GM23248 (cell line): ENCODE measurements at regions not wholly inside any gene's neighbourhood (a gene's known extent, or its start where the extent isn't known, plus 50 kb on each side); places are given as distances from the start of the nearest gene placed in this dataset.

Source experiments
- DNase-seq: peaks from one replicate; pipeline ENCODE4 v3.0.0-alpha.2; 2015
- H2AFZ ChIP-seq: fragments of 200-600 bp; sonication (generic); 2 replicates; pipeline ENCODE4 v1.6.1; 2016; ENCODE audit warnings: antibody characterized with exemption
- H3F3A ChIP-seq: fragments of 200-600 bp; sonication (generic); 2 replicates; pipeline ENCODE4 v1.6.1; 2016; ENCODE audit warnings: mild to moderate bottlenecking, antibody characterized with exemption, mixed run types; ENCODE audit not compliant: insufficient read depth
- H3K27ac ChIP-seq: fragments of 200-600 bp; sonication (generic); 2 replicates; pipeline ENCODE4 v1.5.1; 2016; ENCODE audit warnings: mild to moderate bottlenecking
- H3K27me3 ChIP-seq: fragments of 200-600 bp; sonication (generic); replicated peaks from 2 replicates; pipeline ENCODE4 v1.6.1; 2016; ENCODE audit warnings: mild to moderate bottlenecking; ENCODE audit not compliant: insufficient read depth
- H3K36me3 ChIP-seq: fragments of 200-600 bp; sonication (generic); 2 replicates; pipeline ENCODE4 v1.6.1; 2016; ENCODE audit warnings: low read depth, mild to moderate bottlenecking
- H3K4me1 ChIP-seq: fragments of 200-600 bp; sonication (generic); 2 replicates; pipeline ENCODE4 v1.6.1; 2016; ENCODE audit warnings: mild to moderate bottlenecking; ENCODE audit not compliant: insufficient read depth
- H3K4me2 ChIP-seq: fragments of 200-600 bp; sonication (generic); one replicate; pipeline ENCODE4 v1.6.1; 2016; ENCODE audit warnings: mild to moderate bottlenecking; ENCODE audit not compliant: unreplicated experiment
- H3K4me3 ChIP-seq: fragments of 200-600 bp; sonication (generic); 2 replicates; pipeline ENCODE4 v1.5.1; 2016; ENCODE audit warnings: mild to moderate bottlenecking
- H3K79me2 ChIP-seq: fragments of 200-600 bp; sonication (generic); 2 replicates; pipeline ENCODE4 v1.6.1; 2016; ENCODE audit warnings: mild to moderate bottlenecking; ENCODE audit not compliant: insufficient read depth
- H3K9ac ChIP-seq: fragments of 200-600 bp; sonication (generic); 2 replicates; pipeline ENCODE4 v1.6.1; 2016; ENCODE audit warnings: mild to moderate bottlenecking
- H3K9me2 ChIP-seq: fragments of 200-600 bp; sonication (generic); 2 replicates; pipeline ENCODE4 v1.6.1; 2016; ENCODE audit warnings: mixed run types, mild to moderate bottlenecking, moderate library complexity; ENCODE audit not compliant: insufficient read depth
- H3K9me3 ChIP-seq: fragments of 200-600 bp; sonication (generic); one replicate; pipeline ENCODE4 v1.6.1; 2017; ENCODE audit warnings: low read depth
- H4K20me1 ChIP-seq: fragments of 200-600 bp; sonication (generic); 2 replicates; pipeline ENCODE4 v1.6.0; 2016; ENCODE audit not compliant: insufficient read depth
- EZH2 ChIP-seq: fragments of 200-600 bp; sonication (generic); IDR thresholded peaks from 2 replicates; pipeline ENCODE4 v1.6.1; 2018; ENCODE audit warnings: antibody characterized with exemption, mild to moderate bottlenecking; ENCODE audit not compliant: insufficient read depth, poor library complexity, severe bottlenecking
- EZH2phosphoT487 ChIP-seq: fragments of 200-600 bp; sonication (generic); IDR thresholded peaks from 2 replicates; pipeline ENCODE4 v1.6.1; 2018; ENCODE audit warnings: antibody characterized with exemption, moderate library complexity, mild to moderate bottlenecking, low read depth; ENCODE audit not compliant: insufficient read depth
- whole genome bisulfite sequencing, 2 experiments: methylation state at CpG; one replicate each; pipeline ENCODE4 v1.1.6; 2015 to 2017; ENCODE audit warnings: low lambda C conversion rate in 2 of 2, low coverage in 1 of 2; ENCODE audit errors: missing lambda C conversion rate in 2 of 2; 5-methylcytosine and 5-hydroxymethylcytosine counted together
- in situ Hi-C: fragments of 300-500 bp; cut with MboI; formaldehyde crosslinking; loops from 2 replicates; pipeline ENCODE4 v1.15.0; 2020

DNA sequence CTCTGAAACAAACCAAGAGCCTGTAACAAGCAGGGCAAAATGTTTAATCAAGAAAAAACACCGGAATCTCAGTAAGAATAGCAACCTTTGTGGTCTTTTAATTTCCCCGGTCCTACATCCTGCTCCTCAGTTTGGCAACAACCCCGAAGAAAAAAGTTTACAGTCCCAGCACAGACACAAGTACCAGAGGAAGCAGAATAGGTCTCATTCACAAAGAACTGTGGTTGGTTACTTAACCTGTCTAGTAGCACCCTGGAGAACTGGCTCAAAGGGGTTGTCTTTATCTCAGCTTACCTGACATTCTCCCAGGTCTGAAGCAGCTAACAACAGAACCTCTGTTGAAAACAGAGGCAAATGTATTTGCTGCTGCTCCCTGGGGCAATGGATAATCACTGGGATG is 399.3 kb downstream of the AJAP1 start:
- no peak overlapping the region for H2AFZ ChIP-seq
- no peaks in the 10 kb centered on the region for H3K36me3 ChIP-seq
- H4K20me1 ChIP-seq, result no peaks in the 10 kb centered on the region
- no peaks in the 10 kb centered on the region for H3K79me2 ChIP-seq
- no peak for DNase-seq
- H3K27me3 ChIP-seq, result no peaks in the 10 kb centered on the region
- 2% methylated on average over 3 of the region's 3 CpGs for WGBS, 2 experiments
- no peaks in the 10 kb centered on the region for H3K9me2 ChIP-seq
- no peak overlapping the region for H3K4me2 ChIP-seq
- in situ Hi-C loops, result no loop called here
- no peaks in the 10 kb centered on the region for H3F3A ChIP-seq
- no peaks in the 10 kb centered on the region for H3K4me1 ChIP-seq
- peaks cover 10% of the 10 kb centered on the region for H3K9me3 ChIP-seq
- H3K4me3 ChIP-seq, result no peak overlapping the region
- no peak overlapping the region for H3K27ac ChIP-seq
- TF ChIP-seq EZH2, result no peak
- no peak for TF ChIP-seq EZH2phosphoT487
- H3K9ac ChIP-seq, result no peak overlapping the region

DNA sequence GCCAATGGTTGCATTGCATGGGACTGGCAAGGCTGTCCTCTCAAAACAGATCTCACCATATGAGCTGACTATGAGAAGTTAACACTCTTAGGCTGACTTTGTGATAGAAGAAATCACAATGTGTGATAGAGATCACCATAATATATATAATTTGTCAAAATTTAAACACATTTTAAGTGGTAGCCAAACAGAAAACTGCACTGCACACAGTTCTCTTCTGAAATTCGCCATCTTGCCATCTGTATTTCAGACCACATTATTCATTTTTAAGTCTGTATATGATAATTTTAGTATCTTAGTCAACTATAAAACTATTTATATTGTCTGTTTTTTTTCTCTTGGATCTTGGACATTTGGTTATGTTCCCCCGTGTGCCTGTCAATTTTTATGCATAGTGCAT is 374.7 kb downstream of the AJAP1 start:
- no peak overlapping the region for H3K27ac ChIP-seq
- no peaks in the 10 kb centered on the region for H3K36me3 ChIP-seq
- no peaks in the 10 kb centered on the region for H3K9me3 ChIP-seq
- no peak for TF ChIP-seq EZH2phosphoT487
- TF ChIP-seq EZH2, result no peak
- no peaks in the 10 kb centered on the region for H3K4me1 ChIP-seq
- no peaks in the 10 kb centered on the region for H4K20me1 ChIP-seq
- H2AFZ ChIP-seq, result no peak overlapping the region
- H3K27me3 ChIP-seq, result no peaks in the 10 kb centered on the region
- WGBS, 2 experiments, result 0 to 1% methylated on average over 2 of the region's 2 CpGs
- H3K9me2 ChIP-seq, result no peaks in the 10 kb centered on the region
- in situ Hi-C loops, result no loop called here
- H3K79me2 ChIP-seq, result no peaks in the 10 kb centered on the region
- no peak overlapping the region for H3K4me3 ChIP-seq
- no peak overlapping the region for H3K9ac ChIP-seq
- DNase-seq, result no peak
- H3F3A ChIP-seq, result no peaks in the 10 kb centered on the region
- H3K4me2 ChIP-seq, result no peak overlapping the region

DNA sequence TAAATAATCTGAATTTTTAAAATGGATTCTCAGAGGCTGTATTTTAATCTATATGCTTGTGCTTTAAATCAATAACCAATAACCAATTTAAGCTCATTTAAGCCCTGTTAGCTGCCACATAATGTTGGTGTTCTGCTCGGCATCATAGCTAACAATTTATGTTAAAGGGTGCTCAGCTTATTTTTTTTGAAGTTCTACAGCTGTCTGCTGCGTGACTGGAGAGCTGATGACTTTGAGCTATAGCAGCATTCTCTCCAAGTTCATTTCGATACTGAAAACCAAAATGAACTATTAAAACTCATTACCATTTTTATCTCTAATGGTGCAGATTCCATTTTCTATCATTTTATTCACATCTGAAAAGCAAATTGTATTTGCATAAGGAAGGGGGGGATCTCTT is 357.8 kb downstream of the AJAP1 start:
- Histone ChIP-seq H3F3A (no peaks in the 10 kb centered on the region), H3K27me3 (no peaks in the 10 kb centered on the region), H3K27ac (no peak overlapping the region), H3K9me3 (no peaks in the 10 kb centered on the region), H3K79me2 (no peaks in the 10 kb centered on the region), H3K4me3 (no peak overlapping the region), H3K9ac (no peak overlapping the region), H2AFZ (no peak overlapping the region), H3K4me1 (no peaks in the 10 kb centered on the region), H3K4me2 (no peak overlapping the region), H3K36me3 (no peaks in the 10 kb centered on the region), H3K9me2 (no peaks in the 10 kb centered on the region), H4K20me1 (no peaks in the 10 kb centered on the region)
- DNase-seq, result no peak
- in situ Hi-C loops, result no loop called here
- TF ChIP-seq EZH2, result no peak
- TF ChIP-seq EZH2phosphoT487, result no peak
- WGBS, 2 experiments, result 5 to 9% methylated on average over 3 of the region's 3 CpGs

DNA sequence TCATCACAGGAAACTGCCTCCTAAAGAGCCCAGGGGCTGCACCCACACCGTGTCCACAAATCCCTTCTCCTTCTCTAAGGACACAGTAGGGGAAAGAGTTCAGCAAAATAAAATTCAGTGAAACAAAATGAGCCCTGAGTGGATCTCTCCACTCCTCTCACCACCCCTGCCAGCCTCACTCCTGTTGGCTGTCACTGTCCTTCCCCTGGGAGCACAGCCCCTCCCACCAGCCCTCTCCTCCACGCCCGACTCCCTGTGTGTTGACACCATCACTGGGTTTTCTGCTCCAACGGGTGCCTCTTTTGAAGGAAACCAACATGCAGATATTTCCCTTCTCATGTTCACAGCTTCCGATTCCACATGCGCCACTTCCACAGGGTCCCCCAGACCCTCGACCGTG is 356.2 kb downstream of the AJAP1 start:
- Histone ChIP-seq H3K79me2 (no peaks in the 10 kb centered on the region), H4K20me1 (no peaks in the 10 kb centered on the region), H3K9ac (no peak overlapping the region), H3K9me3 (no peaks in the 10 kb centered on the region), H3K4me1 (no peaks in the 10 kb centered on the region), H2AFZ (no peak overlapping the region), H3F3A (no peaks in the 10 kb centered on the region), H3K36me3 (no peaks in the 10 kb centered on the region), H3K4me2 (no peak overlapping the region), H3K27ac (no peak overlapping the region), H3K4me3 (no peak overlapping the region), H3K9me2 (no peaks in the 10 kb centered on the region), H3K27me3 (no peaks in the 10 kb centered on the region)
- no peak for DNase-seq
- TF ChIP-seq EZH2phosphoT487, result no peak
- no peak for TF ChIP-seq EZH2
- in situ Hi-C loops, result no loop called here
- WGBS, 2 experiments, result 47 to 56% methylated on average over 8 of the region's 8 CpGs

DNA sequence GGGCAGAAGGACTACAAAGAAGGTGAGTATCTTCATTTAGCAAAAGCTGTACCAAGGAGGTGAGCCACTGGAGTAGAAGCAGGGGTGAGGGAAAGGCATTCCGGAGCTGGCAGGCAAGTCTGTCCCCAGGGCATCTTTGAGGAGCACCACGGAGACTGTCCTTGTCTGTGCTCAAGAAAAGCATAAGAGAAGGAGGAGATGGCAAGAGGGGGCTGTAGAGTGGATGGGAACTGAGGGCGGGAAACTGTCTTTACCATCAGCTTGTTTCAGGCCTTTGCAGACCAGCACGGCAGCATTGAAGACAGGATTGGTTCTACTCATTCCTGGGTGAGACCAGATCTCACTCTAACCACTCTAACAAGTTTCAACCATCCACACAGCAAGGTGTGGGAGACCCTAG is 355.8 kb downstream of the AJAP1 start:
- in situ Hi-C loops, result no loop called here
- no peak overlapping the region for H2AFZ ChIP-seq
- H3K9me3 ChIP-seq, result no peaks in the 10 kb centered on the region
- 23 to 24% methylated on average over 4 of the region's 4 CpGs for WGBS, 2 experiments
- DNase-seq, result no peak
- no peaks in the 10 kb centered on the region for H3K4me1 ChIP-seq
- H3K27me3 ChIP-seq, result no peaks in the 10 kb centered on the region
- H3K27ac ChIP-seq, result no peak overlapping the region
- no peaks in the 10 kb centered on the region for H3F3A ChIP-seq
- TF ChIP-seq EZH2 (no peak), EZH2phosphoT487 (no peak)
- H4K20me1 ChIP-seq, result no peaks in the 10 kb centered on the region
- H3K9ac ChIP-seq, result no peak overlapping the region
- H3K79me2 ChIP-seq, result no peaks in the 10 kb centered on the region
- no peaks in the 10 kb centered on the region for H3K9me2 ChIP-seq
- no peak overlapping the region for H3K4me3 ChIP-seq
- H3K36me3 ChIP-seq, result no peaks in the 10 kb centered on the region
- H3K4me2 ChIP-seq, result no peak overlapping the region
